ENCODE measurements at regions not wholly inside any gene's neighbourhood (a gene's known extent, or its start where the extent isn't known, plus 50 kb on each side); places are given as distances from the start of the nearest gene placed in this dataset.
"Not testable (repeated sequence)": the region's sequence is repeated elsewhere in the genome, so short reads cannot be mapped to it uniquely, and the experiment has no call there.

DNA sequence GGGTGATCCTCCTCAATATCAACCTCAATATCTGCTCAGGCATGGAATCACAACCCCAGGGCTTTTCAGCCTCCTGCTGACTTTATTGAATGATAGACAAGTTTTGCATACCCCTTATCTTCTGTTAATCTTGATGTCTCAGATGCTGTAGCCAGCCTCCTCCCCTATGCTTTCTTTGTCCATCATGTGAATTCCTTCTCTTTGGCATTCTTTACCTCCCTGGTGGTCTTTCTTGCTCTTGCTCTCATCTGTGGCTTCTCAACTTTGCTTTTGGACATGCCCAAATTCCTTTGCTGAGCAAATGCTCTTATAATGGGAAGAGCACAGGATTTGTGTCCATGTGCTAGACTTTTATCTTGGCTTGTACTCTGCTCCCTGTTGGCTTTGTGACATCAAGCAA, 73.4 kb upstream of the FAM13C start:
- H3K27ac ChIP-seq (ENCODE audit: low read length) = no peak overlapping the region
- no peaks in the 10 kb centered on the region for H3K4me1 ChIP-seq (ENCODE audit: control insufficient read depth, low read depth, low read length)

DNA sequence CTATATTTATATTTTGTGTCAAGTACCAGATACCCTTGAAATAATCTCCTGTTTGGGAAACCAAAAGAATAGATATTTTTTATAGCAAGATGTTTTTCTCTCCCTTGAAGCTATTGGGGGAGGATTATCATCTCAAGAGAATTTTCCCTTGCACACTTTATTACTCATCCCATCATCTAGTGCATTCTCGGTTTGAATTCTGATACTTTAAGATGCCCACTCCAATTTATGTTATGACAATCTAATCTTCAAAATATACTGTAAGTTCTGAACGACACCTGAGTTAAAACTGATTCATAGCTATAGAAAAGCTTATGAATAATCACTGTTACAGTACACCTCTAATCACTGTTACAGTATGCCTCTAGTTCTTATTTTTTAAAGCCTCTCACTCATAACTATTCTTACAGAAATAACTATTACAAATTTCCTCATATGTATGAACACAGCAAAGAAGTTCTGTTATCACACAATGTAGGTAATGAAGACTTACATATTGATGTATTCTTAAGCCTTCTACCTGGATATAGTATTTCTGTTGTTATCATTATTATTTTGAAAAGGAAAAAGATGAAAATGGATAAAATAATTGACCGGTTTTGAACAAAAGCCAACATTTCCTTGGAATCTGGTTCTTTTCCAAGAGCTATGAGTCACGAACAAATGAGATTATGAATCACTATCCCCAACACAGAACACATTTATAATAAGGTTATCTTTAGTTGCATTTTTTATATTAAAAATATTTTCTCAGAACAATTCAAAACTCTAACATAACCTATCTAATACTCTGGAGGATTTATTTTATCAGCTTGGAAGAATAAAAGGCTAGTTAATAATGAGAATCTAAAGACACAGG, 72.3 kb upstream of the FAM13C start:
- H3K27me3 ChIP-seq (ENCODE audit: control insufficient read depth, insufficient read depth, low read length) = no peaks in the 10 kb centered on the region
- no peaks in the 10 kb centered on the region for H3K36me3 ChIP-seq (ENCODE audit: control insufficient read depth, low read depth, low read length)
- no peak overlapping the region for H3K4me3 ChIP-seq (ENCODE audit: low read length)
- no peaks in the 10 kb centered on the region for H3K4me1 ChIP-seq (ENCODE audit: control insufficient read depth, low read depth, low read length)
- H3K9ac ChIP-seq (ENCODE audit: low read length) = no peak overlapping the region
- no peaks in the 10 kb centered on the region for H3K9me3 ChIP-seq (ENCODE audit: control insufficient read depth, low read depth, low read length)
- no peak overlapping the region for H3K27ac ChIP-seq (ENCODE audit: low read length)

More for the DNA sequence above, 73.4 kb upstream of the FAM13C start:
- no peak overlapping the region for H3K4me3 ChIP-seq (ENCODE audit: low read length)
- no peaks in the 10 kb centered on the region for H3K27me3 ChIP-seq (ENCODE audit: control insufficient read depth, insufficient read depth, low read length)
- H3K9me3 ChIP-seq (ENCODE audit: control insufficient read depth, low read depth, low read length) = no peaks in the 10 kb centered on the region
- no peaks in the 10 kb centered on the region for H3K36me3 ChIP-seq (ENCODE audit: control insufficient read depth, low read depth, low read length)
- H3K9ac ChIP-seq (ENCODE audit: low read length) = no peak overlapping the region

DNA sequence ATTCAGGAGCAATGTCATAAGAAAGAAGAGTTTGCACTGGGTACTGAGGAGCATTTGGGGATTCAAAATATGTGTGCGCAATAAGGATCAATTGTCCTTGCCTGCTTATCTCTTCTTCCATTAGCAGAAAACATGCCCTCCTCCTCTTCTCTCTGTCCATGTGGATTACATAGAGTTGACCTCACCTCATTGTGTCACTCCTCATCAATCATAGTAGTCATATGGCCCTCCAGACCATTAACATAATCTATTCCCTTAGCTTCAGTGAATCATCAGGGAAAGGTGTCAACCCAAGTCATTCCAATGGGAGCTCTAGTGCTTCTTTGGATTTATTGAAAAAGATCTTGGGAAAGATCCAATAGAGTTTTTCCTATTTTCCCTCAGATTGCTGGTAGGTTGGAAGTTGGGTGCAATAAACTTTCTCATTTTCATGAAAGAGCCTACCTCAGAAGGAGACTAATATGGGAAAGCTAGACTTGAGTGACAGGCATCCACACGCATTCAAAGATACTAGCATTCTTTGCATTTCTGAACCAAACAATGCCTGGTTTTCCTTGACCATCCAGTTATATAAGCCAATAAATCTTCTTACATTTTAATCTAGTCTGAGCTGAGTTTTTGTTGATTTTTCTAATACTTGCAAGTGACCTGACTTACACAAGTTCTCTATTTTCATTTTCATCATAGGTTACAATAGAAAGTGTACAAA, 71.5 kb upstream of the FAM13C start:
- Histone ChIP-seq H3K9me3 (ENCODE audit: control insufficient read depth, low read depth, low read length) (no peaks in the 10 kb centered on the region), H3K9ac (ENCODE audit: low read length) (no peak overlapping the region), H3K4me3 (ENCODE audit: low read length) (no peak overlapping the region), H3K36me3 (ENCODE audit: control insufficient read depth, low read depth, low read length) (no peaks in the 10 kb centered on the region), H3K27me3 (ENCODE audit: control insufficient read depth, insufficient read depth, low read length) (no peaks in the 10 kb centered on the region), H3K27ac (ENCODE audit: low read length) (no peak overlapping the region), H3K4me1 (ENCODE audit: control insufficient read depth, low read depth, low read length) (no peaks in the 10 kb centered on the region)

DNA sequence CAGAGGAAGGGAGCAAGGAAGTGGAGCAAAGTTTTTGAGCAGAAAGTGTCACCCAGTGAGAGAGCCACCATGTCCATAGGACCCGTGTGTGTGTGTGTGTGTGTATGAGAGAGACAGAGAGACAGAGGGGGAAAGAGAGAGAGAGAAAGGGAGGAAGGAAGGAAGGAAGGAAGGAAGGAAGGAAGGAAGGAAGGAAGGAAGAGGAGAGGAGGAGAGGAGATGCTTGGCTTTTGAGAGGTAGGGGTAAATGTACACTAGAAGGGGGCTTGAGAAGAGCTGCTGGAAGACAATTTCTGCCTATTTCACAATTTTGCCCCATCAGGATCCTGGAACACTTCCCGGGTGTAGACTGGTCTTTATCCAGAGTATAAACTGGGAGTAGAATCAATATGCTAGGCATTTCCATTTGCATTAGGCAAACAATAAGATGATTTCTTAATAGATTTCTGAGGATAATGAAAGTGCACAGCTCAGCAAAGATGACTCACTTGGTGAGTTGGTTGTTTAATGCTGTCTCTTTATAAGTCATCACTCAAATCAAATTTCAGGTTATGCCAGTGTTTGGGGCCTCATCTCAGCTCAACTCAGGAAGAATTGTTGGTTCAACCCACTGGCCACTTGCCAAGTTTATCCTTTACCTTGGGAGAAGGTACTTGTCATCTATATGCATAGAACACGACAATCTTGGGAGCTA, 70.0 kb upstream of the FAM13C start:
- Histone ChIP-seq H3K9me3 (ENCODE audit: control insufficient read depth, low read depth, low read length) (no peaks in the 10 kb centered on the region), H3K36me3 (ENCODE audit: control insufficient read depth, low read depth, low read length) (no peaks in the 10 kb centered on the region), H3K4me1 (ENCODE audit: control insufficient read depth, low read depth, low read length) (no peaks in the 10 kb centered on the region), H3K4me3 (ENCODE audit: low read length) (no peak overlapping the region), H3K27ac (ENCODE audit: low read length) (no peak overlapping the region), H3K27me3 (ENCODE audit: control insufficient read depth, insufficient read depth, low read length) (no peaks in the 10 kb centered on the region), H3K9ac (ENCODE audit: low read length) (no peak overlapping the region)

- not testable (repeated sequence) for H3K27me3 ChIP-seq (ENCODE audit: control insufficient read depth, insufficient read depth, low read length); H3K4me3 ChIP-seq (ENCODE audit: low read length); H3K36me3 ChIP-seq (ENCODE audit: control insufficient read depth, low read depth, low read length); H3K9ac ChIP-seq (ENCODE audit: low read length); H3K27ac ChIP-seq (ENCODE audit: low read length); H3K4me1 ChIP-seq (ENCODE audit: control insufficient read depth, low read depth, low read length); H3K9me3 ChIP-seq (ENCODE audit: control insufficient read depth, low read depth, low read length)
Measured at GRCh38 chr10:59413795-59414194, 51.4 kb upstream of the FAM13C start.

All from iPS-18a (cell line).